ENCODE measurements at regions not wholly inside any gene's neighbourhood (a gene's known extent, or its start where the extent isn't known, plus 50 kb on each side); places are given as distances from the start of the nearest gene placed in this dataset.

- no peak for TF ChIP-seq EP300 (IDR thresholded peaks at IDR 0.05)
- TF ChIP-seq POLR2AphosphoS5 (IDR thresholded peaks at IDR 0.05), result no peak
- no peak for TF ChIP-seq POLR2A (IDR thresholded peaks at IDR 0.05)
Measured at GRCh38 chr10:93165367-93165766, 91.7 kb downstream of the CYP26A1 start.

GRCh38 chr10:93166134-93166533, 92.4 kb downstream of the CYP26A1 start:
- WGBS, result 58% methylated on average over 4 of the region's 4 CpGs
- no peak overlapping the region for H3K27ac ChIP-seq
- H3K4me1 ChIP-seq, result no peaks in the 10 kb centered on the region
- H3K4me3 ChIP-seq, result no peak overlapping the region
- TF ChIP-seq POLR2A (IDR thresholded peaks at IDR 0.05) (no peak), POLR2AphosphoS5 (IDR thresholded peaks at IDR 0.05) (no peak), CTCF (IDR thresholded peaks at IDR 0.05) (no peak), EP300 (IDR thresholded peaks at IDR 0.05) (no peak)
- H3K27me3 ChIP-seq, result no peaks in the 10 kb centered on the region
- no peaks in the 10 kb centered on the region for H3K36me3 ChIP-seq
- H3K9me3 ChIP-seq, result peaks cover 3% of the 10 kb centered on the region
- no peak for DNase-seq (ENCODE audit: low spot score in 2 of 2)

More at GRCh38 chr10:93165367-93165766, 91.7 kb downstream of the CYP26A1 start:
- Histone ChIP-seq H3K36me3 (no peaks in the 10 kb centered on the region), H3K4me3 (no peak overlapping the region), H3K9me3 (no peaks in the 10 kb centered on the region), H3K4me1 (no peaks in the 10 kb centered on the region), H3K27me3 (no peaks in the 10 kb centered on the region), H3K27ac (no peak overlapping the region)
- DNase-seq (ENCODE audit: low spot score in 2 of 2), result no peak
- WGBS, result 67% methylated on average over 4 of the region's 4 CpGs

- no peak for TF ChIP-seq EP300 (IDR thresholded peaks at IDR 0.05)
- TF ChIP-seq POLR2AphosphoS5 (IDR thresholded peaks at IDR 0.05), result no peak
- no peak for TF ChIP-seq POLR2A (IDR thresholded peaks at IDR 0.05)
- no peak for TF ChIP-seq CTCF (IDR thresholded peaks at IDR 0.05)
- Histone ChIP-seq H3K4me1 (no peaks in the 10 kb centered on the region), H3K4me3 (no peak overlapping the region), H3K27me3 (no peaks in the 10 kb centered on the region), H3K36me3 (no peaks in the 10 kb centered on the region), H3K27ac (no peak overlapping the region), H3K9me3 (peaks cover 3% of the 10 kb centered on the region)
- DNase-seq (ENCODE audit: low spot score in 2 of 2), result no peak
Measured at GRCh38 chr10:93171837-93172236, 98.1 kb downstream of the CYP26A1 start.

DNA sequence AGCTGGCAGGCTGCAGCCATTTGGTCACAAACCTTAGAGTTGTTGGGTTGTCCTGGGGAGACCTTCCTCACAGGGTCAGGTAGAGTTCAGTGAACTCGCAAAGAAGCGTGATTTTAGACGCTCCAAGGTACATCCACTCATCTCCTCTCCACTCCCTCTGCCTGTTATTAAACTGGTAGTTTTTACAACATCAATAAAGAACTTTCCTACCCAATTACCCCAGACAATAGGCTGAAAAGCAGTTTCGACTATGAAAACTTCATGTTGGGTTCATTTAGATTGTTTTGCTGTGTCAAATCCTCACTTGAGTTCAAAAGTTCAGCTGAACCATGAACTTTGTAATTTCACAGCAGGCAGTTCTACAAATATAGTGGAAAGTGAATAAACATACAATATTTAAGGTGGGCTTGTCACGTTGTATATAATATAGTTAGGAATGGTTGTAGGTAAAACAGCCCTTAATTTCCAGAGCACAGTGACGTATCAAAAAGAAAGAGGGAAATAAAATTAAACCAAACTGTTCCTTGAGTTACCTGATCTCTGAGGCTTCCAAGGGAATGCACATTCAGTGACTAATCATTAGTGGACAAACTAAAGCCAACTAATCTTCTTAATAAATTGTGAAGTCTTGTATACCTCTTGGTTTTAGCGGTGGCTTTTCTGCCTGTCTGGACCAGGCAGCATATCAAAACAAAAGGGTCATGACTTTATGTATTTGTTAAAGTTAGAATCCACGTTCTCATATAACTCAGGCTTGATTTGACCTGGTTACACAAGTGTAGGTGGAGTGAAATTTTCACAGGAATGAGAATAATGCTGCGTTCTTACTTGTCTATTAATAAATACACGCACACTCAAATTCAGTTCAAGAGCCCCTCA, 100.5 kb downstream of the CYP26A1 start:
- Histone ChIP-seq H3K27ac (no peak overlapping the region), H3K9me3 (peaks cover 3% of the 10 kb centered on the region), H3K36me3 (no peaks in the 10 kb centered on the region), H3K27me3 (no peaks in the 10 kb centered on the region), H3K4me3 (no peak overlapping the region), H3K4me1 (no peaks in the 10 kb centered on the region)
- TF ChIP-seq POLR2AphosphoS5 (IDR thresholded peaks at IDR 0.05), result no peak
- no peak for TF ChIP-seq EP300 (IDR thresholded peaks at IDR 0.05)
- no peak for TF ChIP-seq CTCF (IDR thresholded peaks at IDR 0.05)
- no peak for TF ChIP-seq POLR2A (IDR thresholded peaks at IDR 0.05)
- no peak for DNase-seq (ENCODE audit: low spot score in 2 of 2)
- WGBS, result 78% methylated on average over 10 of the region's 10 CpGs

DNA sequence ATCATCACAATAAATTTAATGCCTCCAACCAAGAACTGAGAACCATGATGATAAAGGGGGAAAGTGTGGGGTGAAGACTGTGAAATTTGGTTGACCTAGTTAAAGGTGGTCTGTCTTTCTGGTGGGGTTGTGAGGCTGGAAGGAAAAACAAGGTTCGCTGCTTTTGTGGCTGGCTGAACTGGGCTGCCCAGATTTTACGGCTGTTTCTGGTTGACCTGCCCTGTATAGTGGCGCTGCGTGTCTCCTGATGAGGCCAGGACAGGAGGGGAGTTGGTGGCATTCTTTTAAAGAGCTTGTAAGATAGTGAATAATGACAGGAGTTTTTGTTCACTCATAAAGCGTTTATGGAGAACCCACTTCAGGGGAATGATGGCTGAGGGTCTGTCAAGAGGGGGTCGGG, 101.8 kb downstream of the CYP26A1 start:
- 80% methylated on average over 6 of the region's 6 CpGs for WGBS
- H3K36me3 ChIP-seq, result no peaks in the 10 kb centered on the region
- no peak overlapping the region for H3K27ac ChIP-seq
- DNase-seq (ENCODE audit: low spot score in 2 of 2), result no peak
- peaks cover under 1% of the 10 kb centered on the region for H3K4me1 ChIP-seq
- no peaks in the 10 kb centered on the region for H3K27me3 ChIP-seq
- TF ChIP-seq EP300 (IDR thresholded peaks at IDR 0.05) (no peak), CTCF (IDR thresholded peaks at IDR 0.05) (no peak), POLR2AphosphoS5 (IDR thresholded peaks at IDR 0.05) (no peak), POLR2A (IDR thresholded peaks at IDR 0.05) (no peak)
- no peak overlapping the region for H3K4me3 ChIP-seq
- H3K9me3 ChIP-seq, result peaks cover 3% of the 10 kb centered on the region

All from suprapubic skin (tissue), 4 donors.